ENCODE measurements at regions not wholly inside any gene's neighbourhood (a gene's known extent, or its start where the extent isn't known, plus 50 kb on each side); places are given as distances from the start of the nearest gene placed in this dataset.

DNA sequence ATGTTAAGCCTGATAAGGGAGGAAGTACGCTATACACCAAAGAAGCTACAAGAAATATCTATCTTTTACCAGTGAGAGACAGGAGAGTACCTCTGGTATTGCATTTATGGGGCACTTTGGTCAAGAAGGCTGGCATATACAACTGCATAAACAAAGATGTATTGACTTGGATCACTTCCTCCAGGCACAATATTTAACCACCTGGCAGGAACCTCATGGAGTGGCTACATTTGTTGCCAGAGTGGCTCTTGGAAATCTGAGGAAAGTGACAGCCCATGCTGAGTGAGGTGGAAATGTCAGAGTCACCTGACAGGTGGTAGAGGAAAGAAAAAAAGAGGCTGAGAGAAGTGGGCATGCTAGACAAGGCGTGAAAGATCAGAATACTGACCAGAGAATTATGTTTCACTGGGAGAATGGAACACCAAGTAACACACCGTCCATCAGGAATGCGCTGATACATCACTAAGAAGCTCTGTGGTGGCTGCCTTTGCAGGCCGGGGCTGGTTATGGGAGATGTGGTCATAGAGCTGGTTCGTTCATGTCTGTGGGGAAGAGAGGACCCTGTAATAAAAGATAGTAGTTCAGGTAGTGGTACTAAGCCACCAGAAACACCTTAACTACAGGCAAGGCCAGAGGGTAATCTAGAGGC lies 61.4 kb upstream of the UFL1 start (continued):
- TF ChIP-seq, protein P1, sequence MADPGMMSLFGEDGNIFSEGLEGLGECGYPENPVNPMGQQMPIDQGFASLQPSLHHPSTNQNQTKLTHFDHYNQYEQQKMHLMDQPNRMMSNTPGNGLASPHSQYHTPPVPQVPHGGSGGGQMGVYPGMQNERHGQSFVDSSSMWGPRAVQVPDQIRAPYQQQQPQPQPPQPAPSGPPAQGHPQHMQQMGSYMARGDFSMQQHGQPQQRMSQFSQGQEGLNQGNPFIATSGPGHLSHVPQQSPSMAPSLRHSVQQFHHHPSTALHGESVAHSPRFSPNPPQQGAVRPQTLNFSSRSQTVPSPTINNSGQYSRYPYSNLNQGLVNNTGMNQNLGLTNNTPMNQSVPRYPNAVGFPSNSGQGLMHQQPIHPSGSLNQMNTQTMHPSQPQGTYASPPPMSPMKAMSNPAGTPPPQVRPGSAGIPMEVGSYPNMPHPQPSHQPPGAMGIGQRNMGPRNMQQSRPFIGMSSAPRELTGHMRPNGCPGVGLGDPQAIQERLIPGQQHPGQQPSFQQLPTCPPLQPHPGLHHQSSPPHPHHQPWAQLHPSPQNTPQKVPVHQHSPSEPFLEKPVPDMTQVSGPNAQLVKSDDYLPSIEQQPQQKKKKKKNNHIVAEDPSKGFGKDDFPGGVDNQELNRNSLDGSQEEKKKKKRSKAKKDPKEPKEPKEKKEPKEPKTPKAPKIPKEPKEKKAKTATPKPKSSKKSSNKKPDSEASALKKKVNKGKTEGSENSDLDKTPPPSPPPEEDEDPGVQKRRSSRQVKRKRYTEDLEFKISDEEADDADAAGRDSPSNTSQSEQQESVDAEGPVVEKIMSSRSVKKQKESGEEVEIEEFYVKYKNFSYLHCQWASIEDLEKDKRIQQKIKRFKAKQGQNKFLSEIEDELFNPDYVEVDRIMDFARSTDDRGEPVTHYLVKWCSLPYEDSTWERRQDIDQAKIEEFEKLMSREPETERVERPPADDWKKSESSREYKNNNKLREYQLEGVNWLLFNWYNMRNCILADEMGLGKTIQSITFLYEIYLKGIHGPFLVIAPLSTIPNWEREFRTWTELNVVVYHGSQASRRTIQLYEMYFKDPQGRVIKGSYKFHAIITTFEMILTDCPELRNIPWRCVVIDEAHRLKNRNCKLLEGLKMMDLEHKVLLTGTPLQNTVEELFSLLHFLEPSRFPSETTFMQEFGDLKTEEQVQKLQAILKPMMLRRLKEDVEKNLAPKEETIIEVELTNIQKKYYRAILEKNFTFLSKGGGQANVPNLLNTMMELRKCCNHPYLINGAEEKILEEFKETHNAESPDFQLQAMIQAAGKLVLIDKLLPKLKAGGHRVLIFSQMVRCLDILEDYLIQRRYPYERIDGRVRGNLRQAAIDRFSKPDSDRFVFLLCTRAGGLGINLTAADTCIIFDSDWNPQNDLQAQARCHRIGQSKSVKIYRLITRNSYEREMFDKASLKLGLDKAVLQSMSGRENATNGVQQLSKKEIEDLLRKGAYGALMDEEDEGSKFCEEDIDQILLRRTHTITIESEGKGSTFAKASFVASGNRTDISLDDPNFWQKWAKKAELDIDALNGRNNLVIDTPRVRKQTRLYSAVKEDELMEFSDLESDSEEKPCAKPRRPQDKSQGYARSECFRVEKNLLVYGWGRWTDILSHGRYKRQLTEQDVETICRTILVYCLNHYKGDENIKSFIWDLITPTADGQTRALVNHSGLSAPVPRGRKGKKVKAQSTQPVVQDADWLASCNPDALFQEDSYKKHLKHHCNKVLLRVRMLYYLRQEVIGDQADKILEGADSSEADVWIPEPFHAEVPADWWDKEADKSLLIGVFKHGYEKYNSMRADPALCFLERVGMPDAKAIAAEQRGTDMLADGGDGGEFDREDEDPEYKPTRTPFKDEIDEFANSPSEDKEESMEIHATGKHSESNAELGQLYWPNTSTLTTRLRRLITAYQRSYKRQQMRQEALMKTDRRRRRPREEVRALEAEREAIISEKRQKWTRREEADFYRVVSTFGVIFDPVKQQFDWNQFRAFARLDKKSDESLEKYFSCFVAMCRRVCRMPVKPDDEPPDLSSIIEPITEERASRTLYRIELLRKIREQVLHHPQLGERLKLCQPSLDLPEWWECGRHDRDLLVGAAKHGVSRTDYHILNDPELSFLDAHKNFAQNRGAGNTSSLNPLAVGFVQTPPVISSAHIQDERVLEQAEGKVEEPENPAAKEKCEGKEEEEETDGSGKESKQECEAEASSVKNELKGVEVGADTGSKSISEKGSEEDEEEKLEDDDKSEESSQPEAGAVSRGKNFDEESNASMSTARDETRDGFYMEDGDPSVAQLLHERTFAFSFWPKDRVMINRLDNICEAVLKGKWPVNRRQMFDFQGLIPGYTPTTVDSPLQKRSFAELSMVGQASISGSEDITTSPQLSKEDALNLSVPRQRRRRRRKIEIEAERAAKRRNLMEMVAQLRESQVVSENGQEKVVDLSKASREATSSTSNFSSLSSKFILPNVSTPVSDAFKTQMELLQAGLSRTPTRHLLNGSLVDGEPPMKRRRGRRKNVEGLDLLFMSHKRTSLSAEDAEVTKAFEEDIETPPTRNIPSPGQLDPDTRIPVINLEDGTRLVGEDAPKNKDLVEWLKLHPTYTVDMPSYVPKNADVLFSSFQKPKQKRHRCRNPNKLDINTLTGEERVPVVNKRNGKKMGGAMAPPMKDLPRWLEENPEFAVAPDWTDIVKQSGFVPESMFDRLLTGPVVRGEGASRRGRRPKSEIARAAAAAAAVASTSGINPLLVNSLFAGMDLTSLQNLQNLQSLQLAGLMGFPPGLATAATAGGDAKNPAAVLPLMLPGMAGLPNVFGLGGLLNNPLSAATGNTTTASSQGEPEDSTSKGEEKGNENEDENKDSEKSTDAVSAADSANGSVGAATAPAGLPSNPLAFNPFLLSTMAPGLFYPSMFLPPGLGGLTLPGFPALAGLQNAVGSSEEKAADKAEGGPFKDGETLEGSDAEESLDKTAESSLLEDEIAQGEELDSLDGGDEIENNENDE (IDR thresholded peaks at IDR 0.05; ENCODE audit: insufficient replicate concordance, low read length) = no peak
- TF ChIP-seq KDM5A (IDR thresholded peaks at IDR 0.05; ENCODE audit: low read length) = no peak
- no peak for TF ChIP-seq POLR2AphosphoS5 (IDR thresholded peaks at IDR 0.05; ENCODE audit: low read depth, low read length)
- TF ChIP-seq RBBP5 (IDR thresholded peaks at IDR 0.05; ENCODE audit: borderline replicate concordance, low read depth, low read length) = no peak
- TF ChIP-seq, protein P2, sequence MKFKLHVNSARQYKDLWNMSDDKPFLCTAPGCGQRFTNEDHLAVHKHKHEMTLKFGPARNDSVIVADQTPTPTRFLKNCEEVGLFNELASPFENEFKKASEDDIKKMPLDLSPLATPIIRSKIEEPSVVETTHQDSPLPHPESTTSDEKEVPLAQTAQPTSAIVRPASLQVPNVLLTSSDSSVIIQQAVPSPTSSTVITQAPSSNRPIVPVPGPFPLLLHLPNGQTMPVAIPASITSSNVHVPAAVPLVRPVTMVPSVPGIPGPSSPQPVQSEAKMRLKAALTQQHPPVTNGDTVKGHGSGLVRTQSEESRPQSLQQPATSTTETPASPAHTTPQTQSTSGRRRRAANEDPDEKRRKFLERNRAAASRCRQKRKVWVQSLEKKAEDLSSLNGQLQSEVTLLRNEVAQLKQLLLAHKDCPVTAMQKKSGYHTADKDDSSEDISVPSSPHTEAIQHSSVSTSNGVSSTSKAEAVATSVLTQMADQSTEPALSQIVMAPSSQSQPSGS (IDR thresholded peaks at IDR 0.05; ENCODE audit: low read length) = no peak
- TF ChIP-seq RFX5 (IDR thresholded peaks at IDR 0.05; ENCODE audit: borderline replicate concordance, low read depth, low read length) = no peak
- TF ChIP-seq TEAD4 (IDR thresholded peaks at IDR 0.05; ENCODE audit: low read depth, low read length) = no peak
- no peak for TF ChIP-seq CHD1 (IDR thresholded peaks at IDR 0.05; ENCODE audit: low read depth, low read length)
- TF ChIP-seq PHF8 (conservative IDR thresholded peaks at IDR 0.05; ENCODE audit: low read depth, low read length) = no peak
